ENCODE measurements at regions not wholly inside any gene's neighbourhood (a gene's known extent, or its start where the extent isn't known, plus 50 kb on each side); places are given as distances from the start of the nearest gene placed in this dataset.

GRCh38 chr4:106522839-106523238 lies 154.3 kb upstream of the GIMD1 start (continued):
- TF ChIP-seq, protein P1, sequence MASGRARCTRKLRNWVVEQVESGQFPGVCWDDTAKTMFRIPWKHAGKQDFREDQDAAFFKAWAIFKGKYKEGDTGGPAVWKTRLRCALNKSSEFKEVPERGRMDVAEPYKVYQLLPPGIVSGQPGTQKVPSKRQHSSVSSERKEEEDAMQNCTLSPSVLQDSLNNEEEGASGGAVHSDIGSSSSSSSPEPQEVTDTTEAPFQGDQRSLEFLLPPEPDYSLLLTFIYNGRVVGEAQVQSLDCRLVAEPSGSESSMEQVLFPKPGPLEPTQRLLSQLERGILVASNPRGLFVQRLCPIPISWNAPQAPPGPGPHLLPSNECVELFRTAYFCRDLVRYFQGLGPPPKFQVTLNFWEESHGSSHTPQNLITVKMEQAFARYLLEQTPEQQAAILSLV (tag; IDR thresholded peaks at IDR 0.05) = no peak
- no peak for TF ChIP-seq PURB (CRISPR knock-in tag; IDR thresholded peaks at IDR 0.05; ENCODE audit: low read depth)
- TF ChIP-seq, protein P2, sequence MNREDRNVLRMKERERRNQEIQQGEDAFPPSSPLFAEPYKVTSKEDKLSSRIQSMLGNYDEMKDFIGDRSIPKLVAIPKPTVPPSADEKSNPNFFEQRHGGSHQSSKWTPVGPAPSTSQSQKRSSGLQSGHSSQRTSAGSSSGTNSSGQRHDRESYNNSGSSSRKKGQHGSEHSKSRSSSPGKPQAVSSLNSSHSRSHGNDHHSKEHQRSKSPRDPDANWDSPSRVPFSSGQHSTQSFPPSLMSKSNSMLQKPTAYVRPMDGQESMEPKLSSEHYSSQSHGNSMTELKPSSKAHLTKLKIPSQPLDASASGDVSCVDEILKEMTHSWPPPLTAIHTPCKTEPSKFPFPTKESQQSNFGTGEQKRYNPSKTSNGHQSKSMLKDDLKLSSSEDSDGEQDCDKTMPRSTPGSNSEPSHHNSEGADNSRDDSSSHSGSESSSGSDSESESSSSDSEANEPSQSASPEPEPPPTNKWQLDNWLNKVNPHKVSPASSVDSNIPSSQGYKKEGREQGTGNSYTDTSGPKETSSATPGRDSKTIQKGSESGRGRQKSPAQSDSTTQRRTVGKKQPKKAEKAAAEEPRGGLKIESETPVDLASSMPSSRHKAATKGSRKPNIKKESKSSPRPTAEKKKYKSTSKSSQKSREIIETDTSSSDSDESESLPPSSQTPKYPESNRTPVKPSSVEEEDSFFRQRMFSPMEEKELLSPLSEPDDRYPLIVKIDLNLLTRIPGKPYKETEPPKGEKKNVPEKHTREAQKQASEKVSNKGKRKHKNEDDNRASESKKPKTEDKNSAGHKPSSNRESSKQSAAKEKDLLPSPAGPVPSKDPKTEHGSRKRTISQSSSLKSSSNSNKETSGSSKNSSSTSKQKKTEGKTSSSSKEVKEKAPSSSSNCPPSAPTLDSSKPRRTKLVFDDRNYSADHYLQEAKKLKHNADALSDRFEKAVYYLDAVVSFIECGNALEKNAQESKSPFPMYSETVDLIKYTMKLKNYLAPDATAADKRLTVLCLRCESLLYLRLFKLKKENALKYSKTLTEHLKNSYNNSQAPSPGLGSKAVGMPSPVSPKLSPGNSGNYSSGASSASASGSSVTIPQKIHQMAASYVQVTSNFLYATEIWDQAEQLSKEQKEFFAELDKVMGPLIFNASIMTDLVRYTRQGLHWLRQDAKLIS (CRISPR knock-in tag; IDR thresholded peaks at IDR 0.05) = no peak
- no peak for TF ChIP-seq ZNF408 (CRISPR knock-in tag; IDR thresholded peaks at IDR 0.05; ENCODE audit: low read depth)
- TF ChIP-seq TFAP4 (CRISPR knock-in tag; IDR thresholded peaks at IDR 0.05; ENCODE audit: borderline replicate concordance) = no peak
- TF ChIP-seq ZNF551 (CRISPR knock-in tag; IDR thresholded peaks at IDR 0.05) = no peak
- no peak for TF ChIP-seq MEF2D (tag; conservative IDR thresholded peaks at IDR 0.05; ENCODE audit: low read depth)
